Right kidney (tissue), 1 donor: ENCODE measurements at regions not wholly inside any gene's neighbourhood (a gene's known extent, or its start where the extent isn't known, plus 50 kb on each side); places are given as distances from the start of the nearest gene placed in this dataset.
"Not testable (repeated sequence)": the region's sequence is repeated elsewhere in the genome, so short reads cannot be mapped to it uniquely, and the experiment has no call there.

Source experiments
- DNase-seq: peaks from one replicate; pipeline ENCODE4 v3.0.0-alpha.2; 2016

DNA sequence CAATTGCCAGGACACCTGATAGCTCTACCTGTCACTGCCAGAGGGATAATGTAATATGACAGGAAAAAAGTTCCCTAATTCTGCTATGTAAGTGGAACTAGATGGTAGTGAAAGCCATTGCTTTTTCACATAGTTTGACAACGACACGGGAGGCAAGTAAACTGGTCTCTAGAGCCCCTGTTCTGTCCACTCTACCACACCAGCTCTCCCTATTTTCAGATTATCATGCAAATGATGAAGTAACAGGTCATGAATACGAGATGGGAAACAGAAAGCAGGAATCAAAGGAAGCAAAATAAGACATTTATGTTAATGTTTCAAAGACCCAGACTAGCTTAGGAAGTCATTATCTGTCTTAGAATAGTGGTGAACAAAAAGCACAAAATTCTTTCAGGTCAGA lies 56.2 kb downstream of the TAF11L14 start:
- DNase-seq, result no peak

DNA sequence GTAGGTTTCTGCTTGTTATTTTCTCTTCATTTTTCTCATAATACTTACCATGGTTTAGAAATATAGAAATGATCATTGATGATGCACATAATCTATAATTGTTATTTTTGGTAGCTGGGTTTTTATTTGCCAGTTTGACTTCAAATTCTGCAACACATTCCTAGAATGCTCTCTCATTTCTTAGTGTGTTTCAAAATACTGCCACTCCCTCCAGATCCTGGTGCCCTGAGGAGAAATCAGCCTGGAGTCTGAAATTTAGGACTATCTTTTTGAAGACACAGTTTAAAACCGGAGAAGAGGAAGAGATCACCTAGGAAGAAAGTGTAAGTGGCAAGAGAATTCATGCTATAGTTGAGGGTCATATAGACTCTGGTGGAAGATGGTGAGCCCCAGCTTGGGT lies 57.5 kb downstream of the TAF11L14 start:
- DNase-seq, result no peak

DNA sequence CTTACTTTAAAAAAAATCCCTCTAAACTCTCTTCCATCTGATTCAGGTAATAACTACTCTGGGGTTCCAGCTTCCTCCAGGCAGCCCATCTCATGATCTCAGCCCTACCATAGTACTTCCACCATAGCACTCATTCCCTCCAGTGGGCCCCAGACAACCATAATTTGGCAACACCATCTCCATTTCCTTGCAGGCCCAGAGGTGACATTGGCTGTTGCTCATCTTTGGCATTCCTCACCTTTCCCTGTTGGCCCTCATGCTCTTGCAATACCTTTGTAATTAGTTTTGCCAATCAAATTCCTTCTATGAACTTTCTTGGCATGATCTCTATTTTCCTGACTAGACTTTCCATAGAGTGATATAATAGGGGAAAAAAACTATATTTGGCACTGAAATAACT lies 60.1 kb downstream of the TAF11L14 start:
- DNase-seq, result no peak

DNA sequence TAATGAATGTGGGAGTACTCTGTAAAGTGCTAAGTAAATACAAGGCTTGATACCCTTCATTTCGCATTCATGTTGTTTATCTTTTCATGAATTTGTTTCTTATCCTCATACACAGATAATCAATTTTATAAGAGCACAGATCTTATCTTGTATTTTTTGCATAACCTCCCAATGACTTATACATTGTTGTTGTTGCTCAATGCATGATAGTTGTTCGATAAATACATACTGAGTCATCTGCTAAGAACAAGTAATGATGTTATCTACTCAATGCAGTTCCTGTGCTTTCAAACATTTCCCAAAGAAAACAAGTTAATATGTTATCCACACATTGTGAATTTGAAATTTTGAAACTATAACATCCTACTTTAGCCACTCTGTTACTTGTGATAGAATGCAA lies 60.7 kb downstream of the TAF11L14 start:
- DNase-seq, result no peak

DNA sequence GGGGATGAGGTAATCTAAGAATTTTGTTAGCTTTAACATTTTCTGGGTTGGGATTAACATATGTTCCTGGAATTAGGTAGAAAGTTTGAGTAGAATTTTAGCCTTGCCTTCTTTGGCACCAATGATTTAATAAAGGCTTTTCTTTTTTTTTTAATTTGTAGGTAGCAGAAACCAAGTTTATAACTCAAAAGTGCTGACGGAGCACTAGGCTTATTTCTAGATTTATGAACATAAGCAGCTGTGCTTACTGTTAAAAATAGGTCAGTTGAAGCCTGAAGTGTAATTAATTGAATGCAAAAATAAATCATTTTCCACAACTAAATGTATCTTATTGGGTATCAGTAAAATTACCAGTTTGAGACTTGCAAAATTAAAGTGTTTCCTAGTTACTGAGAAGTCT lies 62.4 kb downstream of the TAF11L14 start:
- no peak for DNase-seq

- no peak for DNase-seq
Measured at GRCh38 chr5:17697671-17698070, 63.4 kb downstream of the TAF11L14 start.

DNA sequence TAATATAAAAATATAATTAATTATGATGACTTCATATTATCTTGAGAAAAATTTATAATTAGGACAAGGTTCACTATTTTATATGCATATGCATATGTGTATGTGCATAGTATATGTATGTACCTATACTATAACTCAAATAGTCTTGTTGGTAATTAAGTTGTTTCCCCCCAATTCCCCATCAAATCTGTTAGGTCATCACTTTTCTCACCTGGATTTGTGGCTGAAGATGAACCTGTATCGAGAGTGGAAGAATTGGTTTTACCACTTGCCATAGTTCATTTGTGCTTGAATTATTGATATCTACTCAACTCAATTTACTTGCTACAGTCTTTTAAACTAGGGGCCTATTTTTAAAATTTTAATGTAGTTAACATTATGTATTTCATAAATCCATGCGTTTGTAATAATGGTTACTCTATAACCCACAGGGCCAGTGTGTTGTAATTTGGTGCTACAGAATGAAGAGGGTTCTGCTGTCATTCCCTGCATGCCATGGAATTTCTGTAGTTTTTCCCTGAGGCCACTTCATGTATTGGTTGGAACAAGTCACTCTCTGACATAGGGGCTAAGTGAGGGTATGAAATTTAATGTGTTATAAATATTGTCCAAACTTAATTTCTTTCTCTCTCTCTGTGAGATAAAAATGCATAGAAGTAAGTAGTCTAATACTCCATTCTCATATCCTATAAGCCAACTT lies 74.9 kb downstream of the TAF11L14 start:
- DNase-seq, result no peak

DNA sequence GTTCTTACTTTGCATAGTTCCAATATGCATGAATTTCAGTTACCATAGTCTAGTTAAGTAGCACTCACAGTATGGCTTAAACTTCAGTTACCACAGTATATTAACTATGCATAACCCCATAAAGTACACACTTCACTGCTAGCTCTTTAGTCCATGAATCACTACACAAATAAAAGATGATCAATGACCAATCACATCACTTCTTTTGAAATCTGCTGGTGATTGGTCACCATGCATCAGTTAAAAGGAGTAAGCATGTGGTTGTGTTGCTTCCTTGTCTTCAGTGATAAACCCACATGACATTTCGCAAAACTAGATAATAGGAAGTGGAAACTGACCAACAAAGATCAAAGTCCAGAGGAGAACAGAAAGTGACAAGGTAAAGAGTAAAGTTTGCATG lies 79.0 kb downstream of the TAF11L14 start:
- no peak for DNase-seq

GRCh38 chr5:17714186-17714585 lies 79.9 kb downstream of the TAF11L14 start:
- DNase-seq, result no peak

DNA sequence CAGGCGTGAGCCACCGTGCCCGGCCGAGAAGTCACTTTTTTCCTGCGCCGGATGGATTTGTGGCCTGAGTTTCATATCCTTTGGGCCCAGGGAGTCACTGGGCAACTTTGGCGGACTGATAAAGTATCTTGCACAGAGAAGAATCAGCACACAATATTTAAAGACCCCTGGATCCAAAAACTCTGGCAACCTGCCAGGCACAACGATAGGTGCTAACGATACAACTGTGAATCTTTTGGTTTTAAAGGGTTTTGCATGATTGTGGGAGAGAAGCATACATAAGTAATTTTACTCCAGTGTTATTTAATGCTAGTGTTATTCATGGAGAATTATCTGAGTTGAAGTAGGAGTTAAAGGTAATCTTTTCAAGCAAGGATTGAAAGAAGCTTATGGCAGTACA lies 85.3 kb downstream of the TAF11L14 start:
- no peak for DNase-seq

DNA sequence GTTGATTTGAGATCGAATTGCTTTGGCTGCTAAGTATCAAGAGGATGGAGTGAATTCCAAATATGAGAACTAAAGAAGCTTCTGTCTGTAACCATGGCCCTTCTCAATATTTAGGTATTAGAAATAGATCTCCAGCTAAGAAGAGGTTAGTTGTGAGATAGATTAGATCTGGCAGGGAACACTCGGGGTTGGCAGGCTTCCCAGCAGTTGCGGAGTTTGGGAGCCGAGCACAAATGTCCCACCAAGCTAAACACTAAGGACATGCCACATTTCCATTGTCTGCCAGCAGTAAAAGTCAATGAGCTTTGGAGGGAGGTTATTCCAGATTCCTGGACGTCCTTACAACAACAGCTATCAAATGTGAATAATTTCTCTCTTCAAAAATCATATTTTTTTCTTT lies 85.8 kb downstream of the TAF11L14 start:
- DNase-seq, result no peak

- no peak for DNase-seq
Measured at GRCh38 chr5:17723876-17724275, 89.6 kb downstream of the TAF11L14 start.

DNA sequence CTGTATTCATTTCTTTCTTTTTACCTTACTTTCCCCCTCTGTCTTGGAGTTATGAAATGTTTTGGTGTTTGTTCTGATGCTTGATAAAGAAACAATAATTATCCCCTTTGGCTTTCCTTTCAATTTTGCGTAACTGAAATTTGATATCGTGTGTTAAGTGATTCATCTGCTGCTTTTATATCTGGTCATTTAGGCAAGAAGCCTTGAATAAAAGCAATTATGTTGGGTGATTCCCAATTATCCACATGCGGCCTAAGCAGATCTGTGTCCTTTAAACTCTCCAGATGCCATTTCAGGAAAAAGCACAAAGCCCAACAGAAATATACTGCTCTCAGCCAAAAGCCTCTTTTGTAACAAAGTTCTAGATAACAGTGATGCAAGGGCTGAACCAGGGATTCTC lies 92.8 kb downstream of the TAF11L14 start:
- DNase-seq, result no peak

- DNase-seq, result no peak
Measured at GRCh38 chr5:17730421-17730820, 96.2 kb downstream of the TAF11L14 start.

DNA sequence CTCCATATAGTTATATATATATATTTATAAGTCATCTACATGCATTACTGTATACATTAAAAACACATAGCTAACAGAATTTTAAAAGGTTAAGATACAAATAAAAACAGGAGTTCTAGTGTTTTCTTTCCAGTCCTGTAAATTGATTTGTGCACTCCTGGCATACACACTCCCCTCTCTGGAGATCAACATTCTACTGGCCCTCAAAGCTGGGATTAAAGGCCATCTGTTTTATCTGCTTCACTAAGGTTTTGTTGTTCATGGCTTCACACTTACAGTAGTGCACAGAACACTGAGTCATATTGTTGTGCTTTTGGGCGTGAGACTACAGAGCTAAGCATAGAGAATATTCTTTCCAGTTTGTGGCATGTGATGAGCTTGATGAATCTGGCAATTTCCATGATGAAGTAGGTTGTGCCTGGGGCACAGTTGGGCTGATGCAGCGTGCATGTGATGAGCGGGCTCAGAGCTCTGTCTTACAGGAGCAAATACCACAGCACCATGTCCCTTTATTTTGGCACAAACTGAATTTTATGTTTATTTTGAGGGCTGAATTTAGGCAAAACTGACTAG lies 98.2 kb downstream of the TAF11L14 start:
- DNase-seq, result no peak

DNA sequence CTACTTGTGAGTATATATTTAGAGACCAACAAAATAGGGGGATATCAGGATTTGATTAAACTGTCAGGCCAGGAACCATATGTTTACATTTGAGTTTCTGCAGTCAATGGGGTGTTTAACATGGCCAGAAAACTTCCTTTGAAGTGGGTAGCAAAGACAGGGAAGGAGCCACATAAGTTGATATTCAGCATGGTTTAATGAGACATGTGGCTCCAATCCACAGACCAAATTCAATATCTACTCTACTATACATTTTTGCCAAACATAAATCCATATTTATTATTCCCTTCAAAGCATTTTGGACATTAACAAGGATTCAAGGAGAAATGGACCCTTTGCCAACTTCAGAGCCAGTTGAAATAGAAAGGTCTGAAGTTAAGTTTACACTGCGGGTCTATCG lies 99.8 kb downstream of the TAF11L14 start:
- no peak for DNase-seq

- DNase-seq, result no peak
Measured at GRCh38 chr5:17735761-17736160, 101.5 kb downstream of the TAF11L14 start.

- DNase-seq, result no peak
Measured at GRCh38 chr5:17737092-17737491, 102.8 kb downstream of the TAF11L14 start.

DNA sequence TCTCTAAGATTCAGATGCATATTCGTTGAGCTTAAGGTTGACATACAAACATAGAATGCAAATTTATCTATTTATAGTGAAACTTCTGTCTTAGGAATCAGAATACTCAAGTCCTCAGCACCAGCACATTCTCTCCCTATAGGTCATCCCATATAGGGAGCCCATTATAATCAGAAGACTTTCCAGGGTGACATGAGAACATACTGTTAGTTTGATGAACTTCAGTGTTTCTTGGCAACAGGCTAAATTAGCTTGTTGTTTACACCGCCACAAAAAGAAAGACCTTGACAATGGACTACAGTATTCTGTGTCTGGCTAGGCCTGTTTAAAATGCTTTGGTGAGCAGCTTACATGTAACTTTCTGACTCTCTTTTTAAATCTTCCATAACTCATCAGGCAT lies 104.2 kb downstream of the TAF11L14 start:
- DNase-seq, result no peak

GRCh38 chr5:17743580-17744435 lies 109.5 kb downstream of the TAF11L14 start:
- DNase-seq, result no peak

GRCh38 chr5:17748201-17748600 lies 113.9 kb downstream of the TAF11L14 start:
- DNase-seq, result no peak

DNA sequence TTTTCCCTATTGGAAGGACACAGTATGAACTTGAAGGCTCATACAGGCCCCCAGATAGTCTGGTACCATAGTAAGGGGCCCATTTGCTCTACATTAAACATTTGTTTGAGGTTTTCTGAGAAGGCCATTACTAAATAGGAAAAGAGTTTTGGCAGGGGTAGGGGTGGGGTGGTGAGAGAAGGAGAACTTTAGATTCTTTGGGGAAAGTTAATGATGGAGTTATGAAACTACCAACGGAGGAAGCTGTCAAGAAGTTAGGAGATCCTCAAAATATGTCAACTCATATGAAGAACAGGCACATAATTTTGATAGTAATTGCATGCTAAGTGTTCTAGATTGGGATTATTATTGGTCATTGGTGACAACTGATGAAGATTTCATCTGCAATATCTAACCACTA lies 114.7 kb downstream of the TAF11L14 start:
- no peak for DNase-seq

DNA sequence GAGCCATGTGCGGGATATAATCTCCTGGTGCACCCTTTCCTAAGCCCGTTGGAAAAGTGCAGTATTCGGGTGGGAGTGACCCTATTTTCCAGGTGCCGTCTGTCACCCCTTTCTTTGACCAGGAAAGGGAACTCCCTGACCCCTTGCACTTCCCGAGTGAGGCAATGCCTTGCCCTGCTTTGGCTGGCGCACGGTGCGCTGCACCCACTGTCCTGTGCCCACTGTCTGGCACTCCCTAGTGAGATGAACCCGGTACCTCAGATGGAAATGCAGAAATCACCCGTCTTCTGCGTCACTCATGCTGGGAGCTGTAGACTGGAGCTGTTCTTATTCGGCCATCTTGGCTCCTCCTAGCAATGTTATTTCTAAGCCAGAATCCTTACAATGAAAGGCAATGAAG lies 121.1 kb downstream of the TAF11L14 start:
- not testable (repeated sequence) for DNase-seq

DNA sequence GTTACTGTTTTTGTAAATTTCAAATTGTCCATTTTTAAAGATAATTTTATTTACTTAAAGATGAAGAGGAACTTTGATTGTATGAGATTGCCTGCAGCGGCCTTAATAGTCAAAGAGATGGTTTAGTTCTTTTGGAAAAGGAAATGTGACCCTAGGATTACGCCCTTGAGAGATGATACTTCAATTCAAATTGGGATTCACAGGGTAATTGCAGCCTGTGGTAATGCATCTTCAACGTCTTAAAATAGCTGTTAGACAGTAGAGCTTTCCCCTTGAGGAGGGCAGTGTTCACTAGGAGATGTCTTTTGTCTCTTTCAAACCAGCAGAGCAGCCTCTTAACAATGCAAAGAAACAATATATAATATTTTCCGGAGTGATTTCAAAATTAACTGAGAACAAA lies 127.1 kb downstream of the TAF11L14 start:
- DNase-seq, result no peak
